Memory B cell (primary cell): ENCODE measurements at regions not wholly inside any gene's neighbourhood (a gene's known extent, or its start where the extent isn't known, plus 50 kb on each side); places are given as distances from the start of the nearest gene placed in this dataset.

Experiments
- ATAC-seq: fragments of 150-1000 bp; cut with Tn5 transposase; 2 replicates; pipeline ENCODE4 v1.10.0; 2021; ENCODE audit warnings: low read depth, mild to moderate bottlenecking, moderate library complexity
- DNase-seq, 2 donors: peaks; one replicate each; pipeline ENCODE4 v3.0.0; 2022; ENCODE audit warnings: low spot score in 2 of 2
- H3K27ac Mint-ChIP-seq: one replicate; pipeline ENCODE4 v1.8.0; 2022; ENCODE audit warnings: mild to moderate bottlenecking, moderate library complexity, mixed read lengths
- H3K27me3 Mint-ChIP-seq: one replicate; pipeline ENCODE4 v1.8.0; 2022; ENCODE audit warnings: mixed read lengths
- H3K36me3 Mint-ChIP-seq: one replicate; pipeline ENCODE4 v1.8.0; 2022; ENCODE audit warnings: mild to moderate bottlenecking, mixed read lengths
- H3K4me1 Mint-ChIP-seq: one replicate; pipeline ENCODE4 v1.8.0; 2022; ENCODE audit warnings: mixed read lengths
- H3K4me3 Mint-ChIP-seq: one replicate; pipeline ENCODE4 v1.8.0; 2022; ENCODE audit warnings: mild to moderate bottlenecking, moderate library complexity, mixed read lengths
- H3K9me3 Mint-ChIP-seq: one replicate; pipeline ENCODE4 v1.8.0; 2022; ENCODE audit warnings: mixed read lengths

DNA sequence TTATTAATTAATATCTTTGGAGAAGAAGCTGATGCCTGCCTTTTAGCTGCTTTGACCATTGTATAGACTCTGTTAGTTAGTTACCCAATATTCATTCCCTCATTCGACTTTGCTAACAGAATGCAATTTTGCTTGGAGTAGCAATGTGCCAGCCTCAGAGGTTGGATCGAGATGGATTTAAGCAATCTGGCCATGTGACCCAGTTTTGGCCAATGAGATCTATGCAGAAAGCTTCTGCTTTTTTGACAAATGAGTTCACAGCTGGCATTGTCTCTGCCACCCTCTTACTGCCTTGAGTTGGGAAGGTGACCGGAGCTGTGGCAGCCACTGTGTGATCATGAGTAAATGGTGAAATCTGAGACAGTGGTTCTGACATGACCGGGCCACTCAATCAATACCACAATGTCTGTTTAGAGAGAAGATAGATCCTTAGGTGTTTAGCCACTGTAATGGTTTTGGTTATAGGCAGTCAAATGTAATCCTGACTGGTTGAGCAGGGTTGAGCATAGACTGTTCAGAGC is 74.9 kb upstream of the MED13L start:
- Mint-ChIP-seq H3K4me1 (peaks cover 5% of the 10 kb centered on the region), H3K4me3 (no peak overlapping the region), H3K27ac (no peak overlapping the region), H3K9me3 (peaks cover 2% of the 10 kb centered on the region), H3K36me3 (peaks cover 3% of the 10 kb centered on the region), H3K27me3 (no peaks in the 10 kb centered on the region)
- no peak for ATAC-seq
- DNase-seq, result no peak

DNA sequence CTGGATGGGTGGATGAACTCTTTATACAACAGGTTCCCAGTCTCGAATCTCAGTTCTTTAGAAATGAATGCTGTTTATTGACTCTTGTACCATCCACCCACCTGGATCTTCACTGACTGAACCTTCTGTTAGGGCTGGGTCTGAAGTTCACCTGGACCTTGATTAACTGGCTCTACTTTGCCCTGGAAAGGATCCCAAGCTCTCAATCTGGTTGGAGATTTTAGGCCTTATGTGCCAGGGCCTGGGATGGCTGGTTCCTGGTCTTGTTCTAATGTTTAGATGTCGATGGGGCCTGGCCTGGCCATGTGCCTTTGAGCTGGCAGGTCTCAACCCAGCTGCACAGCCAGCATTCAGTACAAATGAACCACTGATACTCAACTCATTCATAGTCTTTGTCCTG is 76.5 kb upstream of the MED13L start:
- Mint-ChIP-seq H3K27me3 (no peaks in the 10 kb centered on the region), H3K27ac (no peak overlapping the region), H3K36me3 (peaks cover 3% of the 10 kb centered on the region), H3K4me3 (no peak overlapping the region), H3K4me1 (peaks cover 12% of the 10 kb centered on the region), H3K9me3 (peaks cover 2% of the 10 kb centered on the region)
- ATAC-seq (no peak), DNase-seq (no peak)

DNA sequence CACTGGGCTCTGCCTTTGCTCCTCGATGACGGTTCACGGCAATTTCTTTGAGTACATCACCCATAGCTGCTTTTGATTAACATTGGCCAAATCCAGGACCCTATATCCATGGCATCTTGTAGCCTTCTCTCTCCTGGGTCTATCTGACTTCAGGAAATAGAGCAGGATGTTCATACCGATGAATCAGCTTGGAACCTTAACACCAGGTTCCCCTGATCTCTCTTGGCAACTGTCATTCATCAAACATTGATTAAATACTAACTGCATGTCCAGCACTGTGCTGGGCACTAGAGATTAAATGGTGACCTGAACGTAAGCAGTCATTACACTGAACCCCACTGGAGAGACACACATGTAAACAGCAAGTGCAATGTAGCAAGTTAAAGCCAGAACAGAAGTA is 77.0 kb upstream of the MED13L start:
- peaks cover 3% of the 10 kb centered on the region for H3K36me3 Mint-ChIP-seq
- H3K27me3 Mint-ChIP-seq, result no peaks in the 10 kb centered on the region
- no peak overlapping the region for H3K4me3 Mint-ChIP-seq
- H3K4me1 Mint-ChIP-seq, result peaks cover 12% of the 10 kb centered on the region
- ATAC-seq (no peak), DNase-seq (no peak)
- H3K9me3 Mint-ChIP-seq, result peaks cover 2% of the 10 kb centered on the region
- no peak overlapping the region for H3K27ac Mint-ChIP-seq

DNA sequence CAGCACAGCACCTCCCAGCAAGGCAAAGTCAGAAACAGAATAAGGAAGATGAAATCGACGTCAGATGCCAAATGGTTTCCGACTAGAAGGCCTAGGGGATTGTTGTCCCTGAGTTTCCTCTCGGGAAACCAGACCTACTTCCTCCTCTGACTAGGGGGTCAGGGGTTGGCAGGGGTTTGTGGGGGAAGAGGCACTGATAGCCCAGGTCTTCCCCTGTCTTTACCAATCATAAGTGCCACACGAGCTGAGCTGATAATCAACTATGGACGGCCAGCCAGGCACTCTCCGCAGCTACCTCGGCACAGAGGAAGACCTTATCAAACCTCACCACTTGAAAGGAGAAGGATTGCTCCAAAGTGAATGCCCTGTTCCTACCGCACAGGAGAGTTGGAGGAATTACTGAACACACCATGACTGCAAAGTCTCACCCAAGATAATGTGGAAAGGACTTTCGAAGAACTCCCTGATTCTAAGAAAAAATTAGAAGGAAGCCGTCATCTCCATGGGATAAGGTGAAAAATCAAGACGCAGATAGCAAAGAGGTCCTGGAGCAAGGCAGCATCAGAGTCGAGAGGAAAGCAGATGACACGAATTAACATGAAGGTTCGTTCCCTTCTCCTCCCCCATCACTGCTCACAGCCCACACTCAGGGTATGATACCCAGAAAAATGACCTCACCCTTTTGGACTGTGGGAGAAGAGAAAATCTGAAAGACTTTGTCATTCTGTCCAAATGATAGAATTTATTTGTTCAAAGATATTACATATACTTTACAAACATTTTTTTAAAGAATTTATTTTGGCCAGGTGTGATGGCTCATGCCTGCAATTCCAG is 77.7 kb upstream of the MED13L start:
- H3K9me3 Mint-ChIP-seq, result peaks cover 2% of the 10 kb centered on the region
- no peaks in the 10 kb centered on the region for H3K27me3 Mint-ChIP-seq
- H3K4me1 Mint-ChIP-seq, result peaks cover 15% of the 10 kb centered on the region
- peaks cover 2% of the 10 kb centered on the region for H3K36me3 Mint-ChIP-seq
- H3K27ac Mint-ChIP-seq, result no peak overlapping the region
- H3K4me3 Mint-ChIP-seq, result no peak overlapping the region
- no peak for DNase-seq
- ATAC-seq, result no peak

DNA sequence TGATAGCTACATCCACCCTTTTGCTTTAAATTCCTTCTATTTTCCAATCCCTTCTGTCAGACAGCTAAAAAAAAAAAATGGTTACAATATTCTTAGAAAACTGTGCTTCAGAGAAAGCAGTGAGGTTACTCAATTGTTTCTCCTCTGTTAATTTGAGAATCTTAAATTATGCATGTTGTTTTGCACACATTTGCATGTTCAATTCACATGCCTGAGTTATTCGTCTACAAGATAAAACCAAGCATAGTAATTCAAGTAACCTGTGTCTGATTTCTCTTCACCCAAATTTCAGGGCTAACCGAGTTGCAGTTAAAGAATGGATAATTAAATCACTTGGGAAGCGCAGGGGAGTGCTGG is 81.0 kb upstream of the MED13L start:
- Mint-ChIP-seq H3K4me3 (peak overlapping the region; percentile 79), H3K36me3 (no peaks in the 10 kb centered on the region), H3K4me1 (peaks cover 22% of the 10 kb centered on the region), H3K9me3 (no peaks in the 10 kb centered on the region), H3K27me3 (no peaks in the 10 kb centered on the region), H3K27ac (peak overlapping the region; percentile 93)
- DNase-seq (no peak), ATAC-seq (no peak)

DNA sequence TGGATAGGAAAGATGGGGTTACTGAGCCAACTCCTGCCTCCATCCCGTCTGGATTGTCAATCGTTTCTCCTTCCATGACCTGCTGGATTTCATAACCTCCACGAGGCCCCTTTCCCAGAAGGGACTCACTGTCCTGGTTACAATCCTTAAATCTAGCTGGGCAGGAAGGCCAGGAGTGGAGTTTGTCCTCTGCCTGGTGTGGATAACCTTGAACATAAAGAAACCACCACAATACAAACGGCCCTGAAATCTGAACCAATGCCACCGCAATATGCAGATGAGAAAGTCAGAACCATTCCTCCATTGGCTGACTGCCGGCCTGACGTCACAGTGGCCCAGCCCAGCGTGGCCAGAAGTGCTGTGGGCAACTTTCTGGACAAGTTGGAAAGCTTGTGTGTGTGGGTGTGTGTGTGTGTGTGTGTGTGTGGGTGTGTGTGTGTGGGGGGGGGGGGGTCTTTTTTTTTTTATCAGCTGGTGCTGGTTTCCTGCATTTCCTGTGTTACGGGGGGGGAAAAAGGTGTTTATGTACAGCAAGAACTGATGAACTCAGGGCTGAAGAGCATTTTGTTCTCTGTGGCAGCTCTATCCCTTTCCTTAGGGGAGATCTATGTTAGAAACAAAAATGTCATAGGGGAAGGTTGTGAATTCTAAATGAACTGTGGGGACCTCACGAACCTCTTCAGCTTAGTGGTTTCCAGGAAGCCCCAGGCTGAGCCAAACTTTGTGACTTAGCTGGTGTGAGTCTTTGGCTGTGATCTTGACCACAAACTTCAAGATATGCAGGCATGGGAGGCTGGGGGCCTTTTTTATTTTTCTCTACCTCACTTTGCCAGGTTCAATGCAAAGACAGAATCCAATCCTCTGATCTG is 81.6 kb upstream of the MED13L start:
- H3K27me3 Mint-ChIP-seq, result no peaks in the 10 kb centered on the region
- H3K4me1 Mint-ChIP-seq, result peaks cover 22% of the 10 kb centered on the region
- no peaks in the 10 kb centered on the region for H3K36me3 Mint-ChIP-seq
- peak; percentile 56 to 60 for DNase-seq
- H3K27ac Mint-ChIP-seq, result peak overlapping the region; percentile 93
- H3K9me3 Mint-ChIP-seq, result no peaks in the 10 kb centered on the region
- ATAC-seq, result peak; percentile 94
- peak overlapping the region; percentile 79 for H3K4me3 Mint-ChIP-seq

DNA sequence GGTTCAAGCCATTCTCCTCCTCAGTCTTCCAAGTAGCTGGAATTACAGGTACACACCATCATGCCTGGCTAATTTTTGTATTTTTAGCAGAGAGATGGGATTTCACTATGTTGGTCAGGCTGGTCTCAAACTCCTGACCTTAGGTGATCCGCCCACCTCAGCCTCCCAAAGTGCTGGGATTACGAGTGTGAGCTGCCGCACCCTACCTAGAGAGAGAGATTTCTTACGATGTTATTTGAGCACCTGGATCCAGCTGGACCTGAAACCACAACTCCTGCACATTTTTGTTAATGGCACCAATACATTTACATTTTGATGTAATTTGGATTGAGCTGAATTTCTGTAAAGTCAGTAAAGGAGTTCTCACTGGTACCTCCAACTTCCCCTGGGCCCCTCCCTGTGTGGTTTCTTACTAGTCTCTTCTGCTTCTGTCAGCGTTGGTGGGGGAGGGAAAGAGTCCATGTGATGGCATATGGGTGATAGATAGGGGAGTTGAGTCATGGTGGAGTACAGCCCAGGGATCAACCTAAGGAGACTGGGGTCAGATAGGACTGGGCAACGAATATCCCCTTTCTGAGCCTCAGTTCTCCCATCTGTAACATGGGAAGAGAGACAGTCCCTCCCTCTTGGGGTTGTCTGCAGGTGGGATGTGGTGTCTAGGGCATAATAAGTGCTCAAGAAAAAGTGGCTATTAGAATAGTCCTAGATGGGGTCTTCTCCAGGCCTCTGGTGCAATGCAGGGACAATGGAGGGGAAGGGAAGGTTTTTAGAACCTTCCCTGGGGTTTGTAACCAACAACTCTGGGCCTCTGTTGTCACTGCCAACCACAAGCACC is 83.3 kb upstream of the MED13L start:
- peak; percentile 19 for ATAC-seq
- H3K27me3 Mint-ChIP-seq, result no peaks in the 10 kb centered on the region
- peaks cover 26% of the 10 kb centered on the region for H3K4me1 Mint-ChIP-seq

DNA sequence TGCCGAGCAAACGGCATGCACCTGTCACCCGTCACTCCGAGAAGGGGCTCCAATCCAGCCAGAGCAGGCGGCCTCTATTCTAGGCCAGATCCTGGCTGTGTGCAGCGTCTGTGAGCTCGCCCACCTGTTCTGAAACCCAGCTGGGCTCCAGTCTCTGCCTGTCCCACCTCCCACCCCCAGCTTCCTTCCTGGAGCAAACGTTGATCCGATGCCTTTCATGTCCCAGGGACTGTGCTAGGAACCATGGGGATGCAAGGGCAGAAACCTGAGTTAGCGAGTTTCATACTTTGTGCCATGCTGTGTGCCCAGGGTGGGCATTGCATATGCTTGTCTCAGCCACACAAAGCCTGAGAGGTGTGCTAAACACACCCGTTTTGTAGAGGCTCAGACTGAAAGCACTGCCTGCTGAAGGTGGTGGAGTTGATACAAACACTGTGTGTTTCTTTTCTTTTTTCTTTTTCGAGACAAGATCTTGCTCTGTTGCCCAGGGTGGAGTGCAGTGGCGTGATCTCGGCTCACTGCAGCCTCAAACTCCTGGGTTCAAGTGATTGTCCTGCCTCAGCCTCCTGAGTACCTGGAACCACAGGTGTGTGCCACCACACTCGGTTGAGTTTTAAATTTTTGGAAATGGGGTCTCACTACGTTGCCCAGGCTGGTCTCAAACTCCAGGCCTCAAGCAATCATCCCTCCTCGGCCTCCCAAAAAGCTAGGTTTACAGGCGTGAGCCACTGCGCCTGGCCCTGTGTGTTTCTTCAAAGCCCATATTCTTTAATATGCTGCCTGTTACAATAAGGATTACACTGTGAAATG is 84.1 kb upstream of the MED13L start:
- Mint-ChIP-seq H3K27ac (no peak overlapping the region), H3K27me3 (no peaks in the 10 kb centered on the region), H3K4me1 (peaks cover 26% of the 10 kb centered on the region), H3K9me3 (no peaks in the 10 kb centered on the region), H3K4me3 (no peak overlapping the region), H3K36me3 (no peaks in the 10 kb centered on the region)
- DNase-seq (no peak), ATAC-seq (peak; percentile 23)

More for the DNA sequence above, 83.3 kb upstream of the MED13L start:
- H3K4me3 Mint-ChIP-seq, result peak overlapping the region; percentile 69
- no peaks in the 10 kb centered on the region for H3K9me3 Mint-ChIP-seq
- no peak for DNase-seq
- peak overlapping the region; percentile 42 for H3K27ac Mint-ChIP-seq
- no peaks in the 10 kb centered on the region for H3K36me3 Mint-ChIP-seq

DNA sequence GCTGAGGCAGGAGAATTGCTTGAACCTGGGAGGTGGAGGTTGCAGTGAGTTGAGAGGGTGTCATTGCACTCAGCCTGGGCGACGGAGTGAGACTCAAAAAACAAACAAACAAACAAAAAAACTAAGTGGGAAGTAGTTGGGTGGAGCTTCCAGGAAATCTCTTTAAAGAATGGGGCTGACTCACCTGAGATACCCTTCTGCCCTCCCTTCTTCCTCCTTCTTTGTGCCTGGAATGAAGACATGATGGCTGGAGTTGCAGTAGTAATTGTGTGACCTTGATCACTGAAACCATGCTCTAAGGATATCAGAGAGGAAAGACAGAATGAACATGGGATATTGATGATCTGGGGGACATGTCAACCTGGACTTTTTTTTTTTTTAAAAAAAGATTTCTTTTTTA is 87.6 kb upstream of the MED13L start:
- no peak for DNase-seq
- Mint-ChIP-seq H3K27ac (no peak overlapping the region), H3K4me1 (peaks cover 16% of the 10 kb centered on the region), H3K9me3 (no peaks in the 10 kb centered on the region), H3K4me3 (no peak overlapping the region), H3K27me3 (no peaks in the 10 kb centered on the region), H3K36me3 (no peaks in the 10 kb centered on the region)
- ATAC-seq, result no peak

DNA sequence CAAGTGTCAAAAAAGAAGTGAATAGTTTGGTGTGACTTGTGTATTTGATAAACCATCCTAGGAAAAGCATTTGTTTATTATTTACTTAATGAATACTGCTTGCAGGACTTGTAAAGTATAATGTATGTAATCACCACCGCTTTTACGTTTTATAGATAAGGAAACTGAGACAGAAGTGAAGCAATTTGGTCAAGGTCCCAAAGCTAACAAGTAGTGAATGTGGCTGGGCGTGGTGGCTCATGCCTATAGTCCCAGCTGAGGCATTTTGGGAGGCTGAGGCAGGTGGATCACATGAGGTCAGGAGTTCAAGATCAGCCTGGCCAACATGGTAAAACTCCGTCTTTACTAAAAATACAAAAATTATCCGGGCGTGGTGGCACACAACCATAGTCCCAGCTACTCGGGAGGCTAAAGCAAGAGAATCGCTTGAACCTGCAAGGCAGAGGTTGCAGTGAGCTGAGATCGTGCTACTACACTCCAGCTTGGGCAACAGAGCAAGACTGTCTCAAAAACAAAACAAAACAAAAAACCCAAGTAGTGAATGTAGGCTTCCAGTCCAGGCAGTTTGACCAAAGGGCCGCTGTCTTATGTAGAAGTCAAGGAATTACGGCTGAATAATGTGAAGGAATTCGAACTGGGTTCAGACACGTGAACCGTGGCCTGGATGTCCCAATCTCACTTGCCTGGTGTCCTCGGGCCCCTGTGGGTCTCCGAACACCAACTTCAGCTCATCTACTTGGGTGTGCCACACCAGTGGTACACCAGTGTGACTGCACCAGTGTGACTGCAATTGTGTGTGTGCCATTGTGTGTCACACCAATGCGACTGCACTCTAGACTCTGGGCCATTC is 88.3 kb upstream of the MED13L start:
- peaks cover 10% of the 10 kb centered on the region for H3K4me1 Mint-ChIP-seq
- H3K9me3 Mint-ChIP-seq, result no peaks in the 10 kb centered on the region
- ATAC-seq (no peak), DNase-seq (no peak)
- no peak overlapping the region for H3K4me3 Mint-ChIP-seq
- H3K27me3 Mint-ChIP-seq, result no peaks in the 10 kb centered on the region
- H3K27ac Mint-ChIP-seq, result no peak overlapping the region
- no peaks in the 10 kb centered on the region for H3K36me3 Mint-ChIP-seq

DNA sequence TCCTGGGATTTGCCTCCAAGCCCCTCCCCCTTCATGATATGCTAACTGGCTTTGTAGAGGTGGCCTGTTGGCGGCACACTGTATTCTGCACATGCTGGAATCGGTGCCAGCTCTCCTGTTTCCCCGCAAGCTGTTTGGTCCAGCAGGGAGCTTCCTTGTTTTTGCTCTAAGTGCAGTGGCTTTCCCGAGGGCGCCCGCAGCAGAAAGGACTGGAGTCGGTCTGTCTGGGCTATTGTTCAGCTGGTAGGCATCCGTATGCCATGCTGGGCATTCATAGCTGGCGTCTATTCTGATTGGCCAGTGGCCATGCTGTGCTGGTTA is 88.9 kb upstream of the MED13L start:
- ATAC-seq (no peak), DNase-seq (no peak)
- Mint-ChIP-seq H3K4me3 (no peak overlapping the region), H3K36me3 (no peaks in the 10 kb centered on the region), H3K27me3 (no peaks in the 10 kb centered on the region), H3K4me1 (peaks cover 7% of the 10 kb centered on the region), H3K9me3 (no peaks in the 10 kb centered on the region), H3K27ac (no peak overlapping the region)

DNA sequence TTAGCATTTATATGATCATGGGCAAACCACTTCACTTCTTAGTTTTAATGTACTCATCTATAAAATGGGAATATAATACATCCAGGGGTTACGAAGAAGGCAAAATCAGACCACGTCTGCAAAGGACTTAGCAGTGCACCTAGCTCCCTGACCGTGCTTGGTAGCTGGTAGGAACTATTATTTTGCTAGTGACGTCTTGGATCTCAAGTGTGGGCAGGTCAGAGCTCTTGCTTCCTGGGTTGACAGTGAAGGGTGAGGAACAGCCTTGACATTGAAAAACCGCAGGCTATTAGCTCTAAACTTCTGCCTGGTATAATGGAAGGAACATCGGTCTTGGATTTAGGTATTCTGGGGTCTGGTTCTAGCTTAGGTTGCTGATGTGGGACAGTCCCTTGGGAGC is 89.3 kb upstream of the MED13L start:
- no peak for ATAC-seq

More for the DNA sequence above, 89.3 kb upstream of the MED13L start:
- H3K27me3 Mint-ChIP-seq, result no peaks in the 10 kb centered on the region
- peak overlapping the region; percentile 7 for H3K27ac Mint-ChIP-seq
- H3K4me3 Mint-ChIP-seq, result no peak overlapping the region
- H3K4me1 Mint-ChIP-seq, result peaks cover 7% of the 10 kb centered on the region
- no peaks in the 10 kb centered on the region for H3K36me3 Mint-ChIP-seq
- H3K9me3 Mint-ChIP-seq, result no peaks in the 10 kb centered on the region
- no peak for DNase-seq
